H9 (cell line): ENCODE measurements at regions not wholly inside any gene's neighbourhood (a gene's known extent, or its start where the extent isn't known, plus 50 kb on each side); places are given as distances from the start of the nearest gene placed in this dataset.
A peak's percentile ranks its signal among the peaks of the same experiment; 100 is the strongest.

ENCODE experiments used
- DNase-seq: peaks from one replicate; pipeline ENCODE4 v3.0.0-alpha.2; 2017
- H2AFZ ChIP-seq: one replicate; pipeline ENCODE4 v1.6.1; 2013; ENCODE audit warnings: mild to moderate bottlenecking, low read length, control low read depth, moderate library complexity
- H2AK5ac ChIP-seq: 2 replicates; pipeline ENCODE4 v1.6.1; 2013; ENCODE audit warnings: low read length, control low read depth, mixed read lengths; ENCODE audit not compliant: insufficient read length
- H2BK120ac ChIP-seq: one replicate; pipeline ENCODE4 v1.6.1; 2013; ENCODE audit warnings: low read depth, mild to moderate bottlenecking, low read length, control low read depth, inconsistent platforms; ENCODE audit not compliant: poor library complexity, severe bottlenecking
- H2BK12ac ChIP-seq: 2 replicates; pipeline ENCODE4 v1.6.1; 2013; ENCODE audit warnings: low read length, control low read depth, mixed read lengths, low read depth; ENCODE audit not compliant: insufficient read length
- H2BK15ac ChIP-seq: 2 replicates; pipeline ENCODE4 v1.6.1; 2013; ENCODE audit warnings: low read depth, low read length, control low read depth
- H2BK20ac ChIP-seq: one replicate; pipeline ENCODE4 v1.6.1; 2013; ENCODE audit warnings: low read depth, mild to moderate bottlenecking, low read length, control low read depth, inconsistent platforms; ENCODE audit not compliant: poor library complexity, severe bottlenecking
- H2BK5ac ChIP-seq: 2 replicates; pipeline ENCODE4 v1.6.1; 2013; ENCODE audit warnings: low read length, control low read depth, mixed read lengths; ENCODE audit not compliant: insufficient read length
- H3K14ac ChIP-seq: 2 replicates; pipeline ENCODE4 v1.6.1; 2013; ENCODE audit warnings: low read length, control low read depth; ENCODE audit not compliant: insufficient read depth
- H3K18ac ChIP-seq: 2 replicates; pipeline ENCODE4 v1.6.1; 2013; ENCODE audit warnings: low read depth, mild to moderate bottlenecking, mixed read lengths, low read length, control low read depth; ENCODE audit not compliant: insufficient read length
- H3K23ac ChIP-seq: 2 replicates; pipeline ENCODE4 v1.6.1; 2013; ENCODE audit warnings: low read length, control low read depth, mixed read lengths, low read depth; ENCODE audit not compliant: insufficient read length
- H3K23me2 ChIP-seq: 2 replicates; pipeline ENCODE4 v1.6.1; 2013; ENCODE audit warnings: low read depth, mild to moderate bottlenecking, mixed read lengths, low read length, control low read depth; ENCODE audit not compliant: insufficient read length, poor library complexity, severe bottlenecking
- H3K27ac ChIP-seq: 2 replicates; pipeline ENCODE4 v1.5.1; 2013; ENCODE audit warnings: low read length, control low read depth, mixed read lengths, low read depth; ENCODE audit not compliant: insufficient read length
- H3K27me3 ChIP-seq: 2 replicates; pipeline ENCODE4 v1.6.1; 2013; ENCODE audit warnings: low read length, control low read depth, inconsistent platforms; ENCODE audit not compliant: insufficient read depth
- H3K4ac ChIP-seq: 2 replicates; pipeline ENCODE4 v1.6.1; 2013; ENCODE audit warnings: low read depth, mild to moderate bottlenecking, control low read depth, inconsistent platforms, low read length, moderate library complexity
- H3K4me1 ChIP-seq: 2 replicates; pipeline ENCODE4 v1.6.1; 2013; ENCODE audit warnings: low read length, control low read depth, inconsistent platforms; ENCODE audit not compliant: insufficient read depth
- H3K4me2 ChIP-seq: 2 replicates; pipeline ENCODE4 v1.6.1; 2013; ENCODE audit warnings: low read length, control low read depth, mixed read lengths; ENCODE audit not compliant: insufficient read length, insufficient read depth
- H3K56ac ChIP-seq: 2 replicates; pipeline ENCODE4 v1.6.1; 2013; ENCODE audit warnings: low read depth, mild to moderate bottlenecking, mixed read lengths, low read length, control low read depth; ENCODE audit not compliant: insufficient read length
- H3K79me1 ChIP-seq: 2 replicates; pipeline ENCODE4 v1.6.1; 2013; ENCODE audit warnings: low read depth, mild to moderate bottlenecking, moderate library complexity, low read length, control low read depth, inconsistent platforms; ENCODE audit not compliant: insufficient read depth, poor library complexity, severe bottlenecking
- H3K79me2 ChIP-seq: 2 replicates; pipeline ENCODE4 v1.6.1; 2013; ENCODE audit warnings: low read length, control low read depth, inconsistent platforms; ENCODE audit not compliant: insufficient read depth
- H3K9ac ChIP-seq: 2 replicates; pipeline ENCODE4 v1.6.1; 2013; ENCODE audit warnings: low read length, control low read depth, mixed read lengths; ENCODE audit not compliant: insufficient read length; ENCODE audit errors: extremely low read depth
- H3K9me3 ChIP-seq: one replicate; pipeline ENCODE4 v1.6.1; 2013; ENCODE audit warnings: low read depth, low read length, inconsistent platforms; ENCODE audit not compliant: control insufficient read depth
- H3T11ph ChIP-seq: one replicate; pipeline ENCODE4 v1.6.1; 2013; ENCODE audit warnings: mild to moderate bottlenecking, low read length, control low read depth, inconsistent platforms
- H4K20me1 ChIP-seq: one replicate; pipeline ENCODE4 v1.6.1; 2013; ENCODE audit not compliant: control insufficient read depth, insufficient read length, insufficient read depth
- H4K5ac ChIP-seq: 2 replicates; pipeline ENCODE4 v1.6.1; 2013; ENCODE audit warnings: low read depth, mild to moderate bottlenecking, mixed read lengths, low read length, control low read depth; ENCODE audit not compliant: insufficient read length
- H4K8ac ChIP-seq: replicated peaks from 2 replicates; pipeline ENCODE4 v1.6.1; 2013; ENCODE audit warnings: low read length, control low read depth, mixed read lengths, low read depth; ENCODE audit not compliant: insufficient read length
- H4K91ac ChIP-seq: 2 replicates; pipeline ENCODE4 v1.6.1; 2013; ENCODE audit warnings: low read depth, mild to moderate bottlenecking, moderate library complexity, mixed read lengths, low read length, control low read depth; ENCODE audit not compliant: insufficient read length
- H3K27ac Mint-ChIP-seq, 3 experiments: 2 replicates in 2 of 3; 3 replicates in 1 of 3; pipeline ENCODE4 v1.8.0; 2020 to 2021; ENCODE audit warnings: mixed read lengths in 3 of 3, mild to moderate bottlenecking in 1 of 3, moderate library complexity in 1 of 3
- H3K27me3 Mint-ChIP-seq: 2 replicates; pipeline ENCODE4 v1.8.0; 2021; ENCODE audit warnings: low read depth, mild to moderate bottlenecking, moderate library complexity, mixed read lengths
- H3K36me3 Mint-ChIP-seq, 3 experiments: 2 replicates in 2 of 3; 3 replicates in 1 of 3; pipeline ENCODE4 v1.8.0; 2020 to 2021; ENCODE audit warnings: low read depth in 3 of 3, mixed read lengths in 3 of 3; ENCODE audit not compliant: insufficient read depth in 1 of 3
- H3K4me1 Mint-ChIP-seq, 2 experiments: 2 replicates each; pipeline ENCODE4 v1.8.0; 2020; ENCODE audit warnings: mixed read lengths in 2 of 2
- H3K4me3 Mint-ChIP-seq, 2 experiments: 2 replicates in 1 of 2; 3 replicates in 1 of 2; pipeline ENCODE4 v1.8.0; 2020 to 2021; ENCODE audit warnings: mild to moderate bottlenecking in 2 of 2, mixed read lengths in 2 of 2, moderate library complexity in 1 of 2
- H3K9me3 Mint-ChIP-seq, 2 experiments: 2 replicates in 1 of 2; 3 replicates in 1 of 2; pipeline ENCODE4 v1.8.0; 2020; ENCODE audit warnings: mild to moderate bottlenecking in 2 of 2, mixed read lengths in 2 of 2, moderate library complexity in 1 of 2
- CTCF ChIP-seq: fragments of 200-600 bp; sonication (generic); conservative IDR thresholded peaks from 3 replicates; pipeline ENCODE4 v1.8.0; 2021; ENCODE audit warnings: antibody characterized with exemption, mild to moderate bottlenecking
- WGBS: extraction: QIAGEN DNeasy Blood & Tissue Kit; methylation state at CpG from one replicate; pipeline ENCODE4 v1.1.7; 2013; ENCODE audit warnings: missing lambda C conversion rate, low lambda C conversion rate, mixed read lengths; ENCODE audit not compliant: insufficient read length; ENCODE audit errors: extremely low coverage; 5-methylcytosine and 5-hydroxymethylcytosine counted together

GRCh38 chr12:3944620-3945019 lies 71.4 kb upstream of the PARP11 start:
- peak; percentile 87 for DNase-seq
- Histone ChIP-seq H3K27ac (no peak overlapping the region), H2BK15ac (no peak overlapping the region), H3T11ph (no peak overlapping the region), H3K23me2 (no peaks in the 10 kb centered on the region), H4K5ac (no peak overlapping the region), H3K27me3 (peaks cover 5% of the 10 kb centered on the region; the same call in 1 of the 2 replicates), H3K9me3 (no peaks in the 10 kb centered on the region), H2BK5ac (no peak overlapping the region), H2AK5ac (no peak overlapping the region), H3K18ac (no peak overlapping the region), H2BK120ac (no peak overlapping the region), H3K79me1 (no peaks in the 10 kb centered on the region), H2AFZ (no peak overlapping the region), H3K14ac (no peak overlapping the region), H4K8ac (no peak overlapping the region), H3K56ac (no peak overlapping the region), H3K4me1 (peaks cover 7% of the 10 kb centered on the region; the same call in 1 of the 2 replicates), H3K4ac (no peak overlapping the region), H4K20me1 (no peaks in the 10 kb centered on the region), H2BK20ac (no peak overlapping the region), H3K4me2 (peak overlapping the region; percentile 5), H3K23ac (no peak overlapping the region), H2BK12ac (no peak overlapping the region), H3K9ac (no peak overlapping the region), H3K79me2 (no peaks in the 10 kb centered on the region), H4K91ac (no peak overlapping the region)
- H3K4me1 Mint-ChIP-seq: peaks cover 29 to 33% of the 10 kb centered on the region in 2 experiments
- H3K27me3 Mint-ChIP-seq: peaks cover 73% of the 10 kb centered on the region
- H3K27ac Mint-ChIP-seq: no peak overlapping the region; a peak in 1 of 7 replicates
- TF ChIP-seq CTCF: no peak
- no CpG with 5 or more reads among the region's 1 CpG for WGBS
- peaks cover 0 to 4% (median 0%) of the 10 kb centered on the region in 3 experiments; a peak in 4 of 7 replicates for H3K36me3 Mint-ChIP-seq
- H3K9me3 Mint-ChIP-seq: peaks cover 4 to 6% of the 10 kb centered on the region in 2 experiments; a peak in 3 of 5 replicates
- H3K4me3 Mint-ChIP-seq: no peak overlapping the region
